GM03348 (cell line): ENCODE measurements at regions not wholly inside any gene's neighbourhood (a gene's known extent, or its start where the extent isn't known, plus 50 kb on each side); places are given as distances from the start of the nearest gene placed in this dataset.
"Not testable (repeated sequence)": the region's sequence is repeated elsewhere in the genome, so short reads cannot be mapped to it uniquely, and the experiment has no call there.

ENCODE experiments used
- DNase-seq: peaks from one replicate; pipeline ENCODE4 v3.0.0; 2012; ENCODE audit warnings: low spot score

- DNase-seq = not testable (repeated sequence)
Observed at GRCh38 chr5:56295311-56295710, 62.2 kb upstream of the ANKRD55 start.

- no peak for DNase-seq
Observed at GRCh38 chr5:56294354-56294753, 61.2 kb upstream of the ANKRD55 start.

- not testable (repeated sequence) for DNase-seq
Observed at GRCh38 chr5:56292874-56293273, 59.7 kb upstream of the ANKRD55 start.

- no peak for DNase-seq
Observed at GRCh38 chr5:56291661-56292374, 58.7 kb upstream of the ANKRD55 start.

- DNase-seq = no peak
Observed at GRCh38 chr5:56291079-56291643, 58.0 kb upstream of the ANKRD55 start.

- no peak for DNase-seq
Observed at GRCh38 chr5:56290378-56291078, 57.4 kb upstream of the ANKRD55 start.

- DNase-seq = no peak
Observed at GRCh38 chr5:56289602-56289987, 56.5 kb upstream of the ANKRD55 start.

GRCh38 chr5:56288873-56289601 lies 55.9 kb upstream of the ANKRD55 start:
- no peak for DNase-seq

GRCh38 chr5:56286015-56286884 lies 53.1 kb upstream of the ANKRD55 start:
- no peak for DNase-seq

- no peak for DNase-seq
Observed at GRCh38 chr5:56282951-56283350, 49.8 kb upstream of the ANKRD55 start.
